Activated naive CD4-positive, alpha-beta T cell treated with anti-CD3 and anti-CD28 coated beads, Interleukin-2, amount 50 U/mL, for 72 hours (primary cell): ENCODE measurements at regions not wholly inside any gene's neighbourhood (a gene's known extent, or its start where the extent isn't known, plus 50 kb on each side); places are given as distances from the start of the nearest gene placed in this dataset.

Source experiments
- ATAC-seq, 2 donors: fragments of 150-1000 bp; cut with Tn5 transposase; 2 replicates each; pipeline ENCODE4 v1.10.0; 2021; ENCODE audit warnings: mild to moderate bottlenecking in 2 of 2, moderate library complexity in 2 of 2
- DNase-seq, 2 donors: peaks; one replicate each; pipeline ENCODE4 v3.0.0; 2021 to 2022; ENCODE audit warnings: low spot score in 2 of 2
- H3K27ac Mint-ChIP-seq, 2 donors: one replicate each; pipeline ENCODE4 v1.8.0; 2022; ENCODE audit warnings: mild to moderate bottlenecking in 2 of 2, mixed read lengths in 2 of 2
- H3K36me3 Mint-ChIP-seq, 2 donors: one replicate each; pipeline ENCODE4 v1.8.0; 2022; ENCODE audit warnings: mixed read lengths in 2 of 2
- H3K9me3 Mint-ChIP-seq, 2 donors: one replicate each; pipeline ENCODE4 v1.8.0; 2022; ENCODE audit warnings: mixed read lengths in 2 of 2

DNA sequence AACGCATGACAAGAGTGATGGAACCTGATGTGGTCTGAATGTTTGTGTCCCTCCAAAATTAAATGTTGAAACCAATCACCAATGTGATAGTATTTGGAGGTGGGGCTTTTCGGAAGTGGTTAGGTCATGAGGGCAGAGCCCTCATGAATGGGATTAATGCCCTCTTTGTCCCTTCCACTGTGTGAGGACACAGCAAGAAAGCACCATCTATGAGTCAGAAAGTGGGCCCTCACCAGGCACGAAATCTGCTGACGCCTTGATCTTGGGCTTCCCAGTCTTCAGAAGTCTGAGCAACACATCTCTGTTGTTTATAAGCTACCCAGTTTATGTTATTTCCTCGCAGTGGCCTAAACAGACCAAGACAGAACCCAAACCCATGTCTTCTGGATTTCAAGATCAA, 244.0 kb upstream of the JAG1 start:
- Mint-ChIP-seq H3K9me3 (peaks cover 6 to 14% of the 10 kb centered on the region in 2 donors), H3K36me3 (peaks cover 0 to 14% of the 10 kb centered on the region in 2 donors), H3K27ac (no peak overlapping the region)
- no peak for ATAC-seq
- DNase-seq = no peak

DNA sequence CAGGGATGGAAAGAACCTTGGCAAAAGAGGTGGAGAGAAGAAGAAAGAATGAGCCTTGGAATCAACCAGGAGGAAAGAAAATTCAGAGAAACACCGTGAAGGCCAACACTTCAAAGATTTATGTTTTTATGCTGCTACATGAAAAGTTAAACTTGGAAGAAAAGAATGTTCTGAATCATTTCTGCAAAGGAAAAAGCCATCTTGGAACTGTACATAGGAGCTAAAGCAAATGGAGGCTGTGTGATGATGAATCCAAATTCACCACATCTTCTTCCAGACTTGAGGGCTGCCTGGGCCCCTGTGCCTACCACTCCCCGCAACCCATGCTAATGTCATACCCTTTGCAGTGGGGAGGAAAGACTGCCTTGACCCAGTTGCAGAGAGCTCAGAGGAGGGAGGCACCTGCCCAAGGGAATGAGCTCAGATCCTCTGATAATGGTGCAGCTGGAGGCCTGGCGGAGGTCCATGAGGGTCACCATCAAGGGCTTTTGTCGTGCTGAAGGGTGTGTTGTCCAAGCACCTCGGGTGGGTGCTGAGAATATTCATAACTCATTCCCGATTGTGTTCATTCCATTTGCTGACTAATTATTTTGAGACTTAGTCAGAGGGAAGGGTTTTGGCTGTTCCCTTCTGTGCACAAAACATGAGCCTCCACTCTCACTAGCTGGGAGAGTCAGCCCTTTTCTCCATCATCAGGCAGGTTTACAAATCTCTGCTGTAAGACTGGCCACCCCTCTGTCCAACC, 245.8 kb upstream of the JAG1 start:
- ATAC-seq = no peak
- peaks cover 6 to 18% of the 10 kb centered on the region in 2 donors for H3K9me3 Mint-ChIP-seq
- H3K36me3 Mint-ChIP-seq = peaks cover 0 to 14% of the 10 kb centered on the region in 2 donors

DNA sequence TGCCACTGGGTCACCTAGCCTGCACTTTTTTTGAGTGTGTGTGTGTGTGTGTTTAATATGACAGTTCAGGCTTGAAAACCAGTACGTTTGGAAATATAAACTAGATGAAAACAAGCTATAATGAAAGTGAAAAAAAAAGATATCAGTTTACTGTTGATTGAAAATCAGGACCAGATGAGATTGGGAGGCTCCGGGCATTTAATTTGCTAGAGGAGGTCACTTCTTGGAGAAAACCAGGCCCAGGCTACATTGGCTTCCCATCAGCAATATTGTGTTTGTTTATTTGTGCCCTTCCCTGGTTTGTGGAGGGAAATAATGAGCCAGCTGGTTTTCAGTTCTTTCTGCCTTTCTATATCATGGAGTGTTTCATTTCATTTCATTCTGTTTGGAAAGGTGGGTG, 246.6 kb upstream of the JAG1 start:
- no peak for ATAC-seq
- peaks cover 6 to 18% of the 10 kb centered on the region in 2 donors for H3K9me3 Mint-ChIP-seq
- H3K27ac Mint-ChIP-seq = no peak overlapping the region
- no peak for DNase-seq
- peaks cover 0 to 14% of the 10 kb centered on the region in 2 donors for H3K36me3 Mint-ChIP-seq

More for the DNA sequence above, 245.8 kb upstream of the JAG1 start:
- DNase-seq = no peak
- no peak overlapping the region for H3K27ac Mint-ChIP-seq

DNA sequence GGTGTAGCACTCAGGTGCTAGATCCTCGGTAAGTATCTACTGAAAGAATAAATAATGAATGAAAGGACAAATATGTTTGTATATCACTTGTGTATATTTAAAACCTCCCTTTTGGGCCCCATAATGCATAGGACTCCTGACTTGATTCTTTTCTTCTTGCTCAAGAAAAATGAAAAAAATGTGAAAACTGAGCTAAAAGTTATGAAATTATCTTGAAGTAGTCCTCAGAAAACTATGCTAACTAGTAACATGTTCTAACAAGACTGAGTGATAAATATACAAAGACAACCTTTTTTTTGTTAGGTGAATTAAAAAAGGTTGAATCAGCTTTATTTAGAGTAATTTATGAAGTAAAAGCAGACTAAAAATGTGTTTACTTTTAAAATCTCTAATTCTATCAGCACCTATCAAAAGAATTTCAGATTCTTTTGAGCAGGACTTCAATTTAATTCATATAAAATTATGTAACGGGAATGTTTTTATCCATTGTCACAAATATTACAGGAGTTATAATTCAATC, 247.8 kb upstream of the JAG1 start:
- Mint-ChIP-seq H3K36me3 (peaks cover 0 to 14% of the 10 kb centered on the region in 2 donors), H3K9me3 (peaks cover 6 to 18% of the 10 kb centered on the region in 2 donors), H3K27ac (no peak overlapping the region)
- DNase-seq = no peak
- ATAC-seq = no peak

DNA sequence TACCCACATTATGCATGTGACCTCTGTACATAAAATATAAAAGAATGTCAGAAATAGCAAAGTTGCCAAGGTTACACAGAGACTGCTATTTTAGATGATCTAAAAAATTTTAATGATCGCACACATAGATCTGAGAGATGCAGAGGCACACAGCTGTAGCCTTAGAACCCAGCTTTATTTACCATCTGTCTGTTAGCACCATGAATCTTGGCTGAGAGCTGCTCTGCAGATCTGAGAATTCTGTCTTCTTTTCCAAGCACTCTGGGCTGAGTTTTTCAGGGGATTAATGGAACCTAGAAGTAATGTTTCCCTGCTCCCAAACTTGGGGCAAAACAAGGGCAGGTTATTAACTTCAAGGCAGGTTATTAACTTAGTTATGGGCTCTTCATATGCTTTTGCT, 248.7 kb upstream of the JAG1 start:
- no peak for ATAC-seq
- Mint-ChIP-seq H3K9me3 (peaks cover 1 to 10% of the 10 kb centered on the region in 2 donors), H3K27ac (no peak overlapping the region), H3K36me3 (peaks cover 0 to 10% of the 10 kb centered on the region in 2 donors)
- DNase-seq = no peak

DNA sequence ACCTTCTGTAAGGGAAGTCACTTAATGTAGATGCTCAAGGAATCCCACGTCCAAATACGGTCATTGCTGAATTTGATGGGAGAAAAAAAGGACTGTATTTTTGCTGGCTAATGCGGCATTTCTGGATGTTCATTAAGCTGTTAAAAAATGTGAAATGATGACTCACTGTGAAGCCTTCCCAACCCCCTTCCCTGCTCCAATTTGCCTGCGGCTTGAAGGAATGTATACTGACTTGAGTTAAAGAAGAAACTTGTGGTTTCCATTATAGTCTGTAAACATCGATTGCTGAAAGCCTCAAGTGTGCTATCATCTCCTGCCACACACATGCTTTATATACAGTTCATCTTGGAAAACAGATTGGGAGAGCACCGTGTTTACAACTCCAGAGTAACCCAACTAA, 249.1 kb upstream of the JAG1 start:
- H3K36me3 Mint-ChIP-seq = peaks cover 0 to 5% of the 10 kb centered on the region in 2 donors

DNA sequence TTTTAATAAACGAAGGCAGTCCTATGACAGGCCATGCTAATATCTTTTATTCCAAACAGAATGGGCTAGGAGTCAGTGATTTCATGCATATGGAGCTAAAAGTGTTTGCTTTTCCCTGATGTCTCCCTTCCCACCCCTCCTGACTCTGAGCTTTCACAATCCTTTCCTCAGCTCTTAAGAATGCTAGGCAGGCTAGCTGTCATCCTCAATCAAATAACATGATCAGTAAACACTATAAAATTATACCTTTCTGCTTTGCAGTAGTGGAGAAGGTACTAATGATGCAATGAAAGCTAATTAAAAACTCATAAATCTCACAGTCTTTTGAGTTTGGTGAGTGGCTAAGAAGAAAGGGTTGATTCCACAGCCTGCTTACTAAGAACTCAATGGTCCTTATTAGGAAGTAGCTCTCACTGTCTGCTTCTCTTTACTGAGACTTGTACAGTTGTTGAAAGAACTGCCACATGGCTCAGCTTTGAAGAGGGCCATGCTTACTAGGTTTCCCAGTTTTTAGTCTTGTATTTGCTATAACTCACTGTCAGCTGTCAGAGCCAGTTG, 250.9 kb upstream of the JAG1 start:
- Mint-ChIP-seq H3K36me3 (no peaks in the 10 kb centered on the region), H3K27ac (no peak overlapping the region), H3K9me3 (peaks cover 0 to 5% of the 10 kb centered on the region in 2 donors)
- no peak for DNase-seq
- ATAC-seq = no peak

More for the DNA sequence above, 249.1 kb upstream of the JAG1 start:
- ATAC-seq (no peak), DNase-seq (no peak)
- Mint-ChIP-seq H3K9me3 (peaks cover 0 to 9% of the 10 kb centered on the region in 2 donors), H3K27ac (no peak overlapping the region)

DNA sequence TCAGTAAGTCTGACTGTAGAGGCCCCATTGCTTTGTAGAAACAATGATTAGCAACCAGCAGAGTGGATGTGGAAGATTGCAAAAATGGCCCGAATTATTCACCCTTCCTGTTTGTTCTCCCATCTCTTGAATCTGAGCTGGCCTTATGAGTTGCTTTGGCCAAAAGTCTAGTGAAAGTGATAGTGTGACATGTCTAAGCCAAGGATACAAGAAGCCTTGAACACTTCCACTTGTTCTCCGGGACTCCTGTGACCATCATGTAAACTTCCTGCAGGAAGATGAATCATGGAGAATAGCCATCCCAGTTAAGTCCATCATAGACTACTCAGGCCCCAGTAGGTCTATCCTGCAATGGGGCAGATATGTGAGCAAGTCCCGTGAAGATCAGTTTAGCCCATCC, 252.0 kb upstream of the JAG1 start:
- DNase-seq = no peak
- ATAC-seq = no peak
- Mint-ChIP-seq H3K36me3 (no peaks in the 10 kb centered on the region), H3K27ac (no peak overlapping the region), H3K9me3 (peaks cover 6 to 8% of the 10 kb centered on the region in 2 donors)

DNA sequence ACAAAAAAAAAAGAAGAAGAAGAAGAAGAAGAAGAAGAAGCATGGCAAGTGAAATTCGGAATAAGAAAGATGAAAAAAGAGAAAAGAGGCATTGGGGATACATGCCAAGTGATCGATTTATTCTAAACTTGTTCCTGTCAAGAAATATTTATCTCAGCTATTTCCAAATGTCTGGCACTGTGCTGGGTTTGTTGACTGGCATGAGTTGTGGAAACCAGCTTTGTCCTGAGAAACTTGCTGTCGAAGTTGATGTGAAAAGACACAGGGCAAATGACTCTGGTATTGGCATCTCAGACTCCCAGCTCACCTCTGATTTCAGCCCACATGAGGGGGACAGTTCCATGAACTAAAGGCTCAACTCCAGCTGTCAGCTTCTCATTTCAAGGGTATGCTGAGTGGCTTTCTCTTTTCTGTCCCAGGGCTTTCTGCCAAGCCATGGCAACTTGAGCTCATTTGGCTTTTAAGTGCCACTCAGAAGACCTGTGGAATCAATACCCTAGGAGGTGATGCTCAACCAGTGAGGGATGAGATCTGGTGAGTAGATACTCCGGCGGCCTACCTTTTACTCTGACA, 253.3 kb upstream of the JAG1 start:
- no peak overlapping the region for H3K27ac Mint-ChIP-seq
- peaks cover 6 to 19% of the 10 kb centered on the region in 2 donors for H3K9me3 Mint-ChIP-seq
- DNase-seq = no peak
- ATAC-seq = no peak
- peaks cover 0 to 5% of the 10 kb centered on the region in 2 donors for H3K36me3 Mint-ChIP-seq

DNA sequence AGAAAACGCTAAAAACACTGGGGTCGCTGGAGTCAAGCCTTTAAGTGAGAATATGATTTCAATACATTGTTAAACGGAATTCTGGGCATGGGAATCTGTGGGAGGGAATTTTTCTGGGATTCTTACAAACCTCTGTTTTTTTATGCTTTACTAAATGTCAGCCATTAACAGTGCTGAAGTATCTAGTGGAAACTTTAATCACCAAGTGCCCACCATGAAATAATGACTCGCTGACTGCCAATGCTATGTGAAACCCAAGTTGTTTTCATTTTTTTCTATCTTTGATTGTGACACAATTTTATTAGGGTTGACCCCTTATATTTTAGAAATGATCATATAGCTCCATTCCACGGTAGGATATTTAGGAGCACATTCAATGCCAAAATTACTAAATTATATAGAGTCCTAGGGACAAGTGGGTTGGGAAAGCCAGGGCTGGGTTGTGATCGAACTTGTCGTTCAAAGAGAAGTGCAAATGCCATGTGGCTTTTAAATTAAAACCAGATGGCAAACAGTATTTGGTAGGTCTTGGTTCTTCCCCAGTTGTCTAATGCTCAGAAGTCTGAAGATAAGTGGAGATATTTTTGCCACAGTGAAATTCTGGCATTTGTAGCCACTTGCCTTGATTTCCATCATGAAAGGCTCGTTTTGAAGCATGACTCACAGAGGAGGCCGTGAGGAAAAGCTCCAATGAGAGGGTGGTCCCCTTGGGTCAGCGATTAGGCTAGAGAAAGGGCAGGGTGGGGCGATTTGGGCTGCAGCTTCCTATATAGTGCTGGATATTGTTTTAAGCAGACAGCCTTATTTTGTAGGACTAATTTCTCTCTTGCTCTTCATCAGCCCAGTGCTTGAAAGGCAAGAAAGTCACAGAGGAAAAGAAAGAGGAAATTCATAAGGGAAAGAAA, 254.4 kb upstream of the JAG1 start:
- no peak for ATAC-seq
- Mint-ChIP-seq H3K36me3 (peaks cover 0 to 5% of the 10 kb centered on the region in 2 donors), H3K9me3 (peaks cover 6 to 14% of the 10 kb centered on the region in 2 donors), H3K27ac (no peak overlapping the region)
- no peak for DNase-seq

DNA sequence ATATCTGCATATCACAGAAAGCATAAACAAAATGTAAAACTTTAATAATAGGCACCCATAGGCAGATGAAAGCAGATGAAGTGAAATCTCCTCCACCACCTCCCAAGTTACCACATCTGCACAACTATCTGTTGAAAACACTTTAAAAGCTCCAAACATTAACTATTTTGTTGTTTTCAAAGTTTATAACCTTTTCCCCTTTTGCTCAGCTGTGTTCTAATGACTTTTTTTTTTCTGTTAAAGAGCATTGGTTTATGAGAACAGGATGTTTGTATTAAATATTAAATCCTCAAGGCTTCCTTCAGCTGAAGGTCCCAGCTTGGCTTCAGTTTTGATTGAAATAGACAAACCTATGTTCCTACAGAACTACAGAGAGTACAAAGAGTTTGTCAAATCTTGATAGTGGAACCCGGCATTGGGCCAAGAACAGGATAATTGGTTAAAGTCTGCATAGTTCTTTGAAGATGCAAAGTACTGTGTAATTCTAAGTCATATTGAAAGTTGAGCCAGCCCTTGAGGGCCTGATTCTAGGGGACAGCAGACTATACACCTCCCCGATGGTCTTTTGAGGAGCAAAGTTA, 255.1 kb upstream of the JAG1 start:
- Mint-ChIP-seq H3K36me3 (peaks cover 0 to 5% of the 10 kb centered on the region in 2 donors), H3K9me3 (peaks cover 6 to 14% of the 10 kb centered on the region in 2 donors), H3K27ac (no peak overlapping the region)
- no peak for DNase-seq
- no peak for ATAC-seq

DNA sequence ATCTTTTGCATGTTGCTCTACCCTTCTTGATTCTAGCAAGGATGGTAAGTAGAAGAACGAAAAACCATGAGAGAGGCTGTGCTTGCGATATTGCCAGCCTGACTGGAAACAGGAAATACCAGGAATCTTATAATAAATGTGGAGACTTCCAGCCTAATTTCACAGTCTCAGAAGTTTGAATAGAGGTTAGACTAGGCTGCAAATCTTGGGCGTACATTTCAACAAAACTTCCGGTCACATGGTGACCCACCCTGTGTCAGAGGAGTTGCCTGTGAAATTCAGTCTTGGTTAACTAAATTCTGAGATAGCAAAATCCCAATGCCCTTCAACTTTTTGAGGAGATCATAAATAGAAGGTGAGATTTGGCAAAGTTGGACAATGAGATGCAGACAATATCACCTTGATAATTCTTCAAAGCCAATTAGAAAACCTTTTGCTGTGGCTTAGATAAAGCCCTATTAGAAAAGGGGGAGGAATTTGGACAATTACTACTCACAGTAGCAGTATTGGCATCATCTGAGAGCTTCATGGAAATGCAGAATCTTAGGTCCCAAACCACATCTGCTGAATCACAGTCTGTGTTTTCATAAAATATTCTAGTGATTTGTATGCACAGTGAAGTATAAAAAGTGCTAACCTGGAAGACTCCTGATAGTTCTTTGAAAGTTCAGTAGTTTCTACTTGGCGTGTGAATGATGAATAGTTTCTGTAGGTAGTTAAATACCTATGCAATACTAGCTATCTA, 262.0 kb upstream of the JAG1 start:
- H3K36me3 Mint-ChIP-seq = peaks cover 0 to 5% of the 10 kb centered on the region in 2 donors
- DNase-seq = no peak
- H3K27ac Mint-ChIP-seq = no peak overlapping the region
- ATAC-seq = no peak
- peaks cover 0 to 18% of the 10 kb centered on the region in 2 donors for H3K9me3 Mint-ChIP-seq

DNA sequence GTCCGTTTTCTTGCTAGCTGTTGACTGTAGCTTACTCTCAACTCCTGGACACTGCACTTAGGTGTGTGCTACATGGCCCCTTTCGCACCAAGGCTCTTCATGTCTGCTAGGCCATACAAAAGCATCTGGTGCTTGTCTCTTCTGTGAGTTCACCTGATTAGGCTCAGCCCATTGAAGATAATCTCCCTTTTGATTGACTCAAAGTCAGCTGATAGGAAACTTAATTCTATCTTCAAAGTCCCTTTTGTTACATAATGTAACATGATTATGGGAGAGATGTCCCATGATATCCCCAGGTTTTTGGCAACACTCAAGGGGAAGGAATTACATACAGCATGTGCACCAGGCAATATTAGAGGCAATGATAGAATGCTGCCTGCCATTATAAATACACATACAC, 263.0 kb upstream of the JAG1 start:
- no peak overlapping the region for H3K27ac Mint-ChIP-seq
- no peak for ATAC-seq
- no peaks in the 10 kb centered on the region for H3K36me3 Mint-ChIP-seq
- DNase-seq = no peak
- peaks cover 6 to 15% of the 10 kb centered on the region in 2 donors for H3K9me3 Mint-ChIP-seq

DNA sequence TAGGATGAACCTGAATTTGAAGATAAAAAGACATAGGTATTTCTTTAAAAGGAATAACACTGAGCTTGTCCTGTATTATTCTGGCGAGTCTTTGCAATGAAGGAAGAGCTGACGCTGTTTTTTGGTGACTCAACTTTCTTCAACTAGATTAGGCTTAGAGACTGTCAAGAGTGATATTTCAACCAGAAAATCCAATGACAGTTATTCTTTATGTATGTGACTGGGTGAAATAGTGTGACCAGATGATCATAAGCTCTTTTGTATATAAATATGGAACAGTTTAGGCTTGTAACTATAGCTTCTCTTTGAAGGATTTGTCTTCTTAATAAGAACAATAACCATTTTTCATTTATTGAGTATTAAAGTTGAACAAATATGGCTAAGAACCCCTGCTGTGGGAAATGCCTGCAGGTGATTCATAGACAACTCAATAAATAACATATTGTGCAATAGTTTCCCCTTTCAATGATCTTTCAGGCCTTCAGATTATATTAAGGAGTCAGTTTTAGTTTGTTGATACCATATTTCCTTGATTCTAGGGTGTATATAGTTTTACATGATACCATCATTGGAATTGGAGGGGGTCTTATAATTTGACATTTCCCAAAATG, 265.6 kb upstream of the JAG1 start:
- no peak for DNase-seq
- ATAC-seq = no peak
- Mint-ChIP-seq H3K9me3 (peaks cover 11 to 18% of the 10 kb centered on the region in 2 donors), H3K27ac (no peak overlapping the region), H3K36me3 (peaks cover 0 to 4% of the 10 kb centered on the region in 2 donors)

DNA sequence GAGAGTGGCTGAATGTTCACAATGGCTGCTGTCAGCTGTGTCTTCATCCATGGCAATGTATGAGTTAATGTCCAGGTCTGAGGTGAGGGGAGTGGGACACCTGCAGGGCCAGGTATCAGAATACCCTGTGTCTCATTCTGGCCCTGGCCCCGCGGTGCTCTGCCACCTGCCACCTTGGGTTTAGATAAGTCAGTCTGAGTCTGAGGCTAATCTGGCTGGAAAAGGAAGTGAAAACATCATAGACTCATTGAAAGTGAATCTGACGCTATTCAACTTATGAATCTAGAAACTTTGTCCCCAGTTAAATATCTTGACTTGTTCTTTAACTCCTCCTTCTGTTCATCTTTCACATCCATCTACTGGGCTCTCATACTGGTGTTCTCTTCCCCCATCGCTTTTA, 267.1 kb upstream of the JAG1 start:
- Mint-ChIP-seq H3K36me3 (peaks cover 0 to 4% of the 10 kb centered on the region in 2 donors), H3K9me3 (peaks cover 11 to 18% of the 10 kb centered on the region in 2 donors), H3K27ac (no peak overlapping the region)
- DNase-seq (no peak), ATAC-seq (no peak)
